ENCODE measurements at regions not wholly inside any gene's neighbourhood (a gene's known extent, or its start where the extent isn't known, plus 50 kb on each side); places are given as distances from the start of the nearest gene placed in this dataset.

DNA sequence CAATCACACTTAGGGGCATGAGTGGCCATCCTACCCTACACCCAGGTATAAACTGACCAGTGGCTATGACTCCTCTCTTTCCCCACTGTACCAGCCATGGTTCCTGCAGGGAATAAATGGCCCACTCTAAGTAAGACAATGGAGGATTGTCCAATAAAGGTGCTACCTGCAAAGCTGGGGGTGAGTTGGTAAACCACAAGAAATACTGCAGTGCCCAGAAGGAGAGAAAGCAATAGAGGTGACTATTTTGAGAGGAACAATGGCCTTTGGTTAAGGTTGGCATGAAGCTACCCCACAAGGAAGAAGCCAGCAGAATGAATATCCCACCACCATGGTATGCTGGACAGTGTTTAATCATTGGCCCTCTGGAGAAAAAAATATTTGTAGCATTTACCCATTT lies 233.3 kb upstream of the ECI2 start:
- TF ChIP-seq ZBTB7A (IDR thresholded peaks at IDR 0.05; ENCODE audit: low read depth) = no peak
- no peak for TF ChIP-seq TAF1 (IDR thresholded peaks at IDR 0.05; ENCODE audit: low read depth)
- no peak for TF ChIP-seq TEAD4 (IDR thresholded peaks at IDR 0.05)
- TF ChIP-seq, protein P1, sequence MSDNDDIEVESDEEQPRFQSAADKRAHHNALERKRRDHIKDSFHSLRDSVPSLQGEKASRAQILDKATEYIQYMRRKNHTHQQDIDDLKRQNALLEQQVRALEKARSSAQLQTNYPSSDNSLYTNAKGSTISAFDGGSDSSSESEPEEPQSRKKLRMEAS (IDR thresholded peaks at IDR 0.05) = no peak
- no peak for TF ChIP-seq YY1 (IDR thresholded peaks at IDR 0.05; ENCODE audit: low read depth)
- no peak for TF ChIP-seq EP300 (IDR thresholded peaks at IDR 0.05; ENCODE audit: borderline replicate concordance)
- TF ChIP-seq RAD21 (IDR thresholded peaks at IDR 0.05; ENCODE audit: low read depth) = no peak
- TF ChIP-seq EGR1 (IDR thresholded peaks at IDR 0.05) = no peak
- no peak for TF ChIP-seq TCF12 (IDR thresholded peaks at IDR 0.05; ENCODE audit: low read depth)
- no peak for TF ChIP-seq CREB1 (IDR thresholded peaks at IDR 0.05; ENCODE audit: low read depth)
